Activated CD8-positive, alpha-beta memory T cell treated with anti-CD3 and anti-CD28 coated beads for 4 hours (primary cell): ENCODE measurements at regions not wholly inside any gene's neighbourhood (a gene's known extent, or its start where the extent isn't known, plus 50 kb on each side); places are given as distances from the start of the nearest gene placed in this dataset.
"Not testable (repeated sequence)": the region's sequence is repeated elsewhere in the genome, so short reads cannot be mapped to it uniquely, and the experiment has no call there.

ENCODE experiments used
- DNase-seq, 2 donors: peaks; one replicate each; pipeline ENCODE4 v3.0.0-alpha.2; 2020; ENCODE audit warnings: low read depth in 2 of 2

DNA sequence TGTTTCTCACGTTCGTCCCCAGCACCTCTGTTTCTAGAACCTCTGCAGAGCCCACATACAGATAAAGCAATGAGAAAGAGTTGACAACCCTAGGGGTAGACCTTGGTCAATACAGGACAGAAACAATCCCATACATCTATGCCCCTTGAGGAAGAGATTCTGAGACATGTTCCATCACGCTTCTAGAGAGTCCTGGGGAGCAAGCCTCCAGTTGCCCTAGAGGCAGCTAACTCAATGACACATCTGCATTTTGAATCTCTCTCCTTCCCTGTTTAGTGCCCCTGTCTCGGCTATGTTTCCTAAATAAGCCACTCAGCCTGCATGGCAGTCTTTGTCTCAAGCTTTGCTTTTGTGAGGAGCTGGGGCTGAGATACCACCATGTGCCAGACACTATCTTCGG is 435.3 kb downstream of the CD83 start:
- DNase-seq = no peak

- no peak for DNase-seq
Measured at GRCh38 chr6:14553515-14553914, 435.9 kb downstream of the CD83 start.

DNA sequence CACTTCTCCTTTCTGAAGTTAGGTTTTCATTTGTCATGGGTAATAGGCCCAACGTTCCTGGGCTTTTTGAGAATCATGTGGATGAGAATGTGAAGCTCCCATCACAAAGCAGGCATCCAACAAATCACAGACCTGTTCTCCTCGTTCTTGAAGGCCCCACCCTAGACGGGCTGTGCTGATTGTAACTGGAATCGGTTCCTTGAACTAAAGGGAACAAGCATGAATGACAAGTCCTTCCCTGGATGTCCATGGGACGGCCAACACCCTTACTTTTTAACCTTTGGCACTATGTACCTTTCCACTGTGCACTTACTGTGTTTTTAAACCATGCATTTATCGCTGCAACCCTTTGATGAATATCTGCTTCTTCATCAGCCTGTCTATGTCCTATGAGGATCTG is 438.2 kb downstream of the CD83 start:
- DNase-seq = no peak

DNA sequence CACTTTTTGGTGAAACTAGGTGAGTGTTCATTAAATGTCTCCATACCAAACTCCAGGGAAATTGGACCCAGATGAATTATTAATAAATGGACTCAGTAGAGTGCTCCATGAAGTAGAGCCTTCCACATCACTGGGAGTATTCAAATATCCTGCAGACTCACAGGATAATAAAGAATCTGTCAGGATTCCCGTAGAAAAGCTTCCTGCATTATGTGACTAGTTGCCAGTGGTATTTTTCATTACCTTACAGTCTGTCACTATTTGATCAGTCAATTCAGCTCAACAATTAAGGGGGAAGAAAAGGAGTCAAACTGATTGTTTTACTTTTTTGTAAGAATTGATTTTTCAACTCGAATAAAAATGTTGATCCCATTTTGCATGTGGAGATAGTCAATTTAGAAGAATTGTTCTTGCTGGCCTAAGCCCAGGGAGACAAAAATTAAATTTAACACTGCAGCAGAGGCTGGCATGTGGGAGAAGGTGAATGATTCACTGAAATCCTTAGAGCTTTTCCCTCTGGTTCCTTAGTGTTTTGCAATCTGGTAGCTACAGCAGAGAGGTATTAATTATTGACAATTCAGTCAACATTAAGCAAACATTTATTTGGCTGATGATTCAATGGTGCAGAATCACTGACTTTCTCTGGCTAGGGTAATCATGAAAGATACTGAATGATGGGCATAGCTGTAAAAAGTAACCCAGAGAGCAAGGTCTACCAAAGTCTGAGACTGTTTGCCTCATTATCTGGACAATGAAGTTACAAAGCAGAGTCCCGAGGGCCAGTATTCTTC is 442.4 kb downstream of the CD83 start:
- no peak for DNase-seq

GRCh38 chr6:14561563-14561962 is 444.0 kb downstream of the CD83 start:
- not testable (repeated sequence) for DNase-seq

- DNase-seq = no peak
Measured at GRCh38 chr6:14567842-14568241, 450.3 kb downstream of the CD83 start.

DNA sequence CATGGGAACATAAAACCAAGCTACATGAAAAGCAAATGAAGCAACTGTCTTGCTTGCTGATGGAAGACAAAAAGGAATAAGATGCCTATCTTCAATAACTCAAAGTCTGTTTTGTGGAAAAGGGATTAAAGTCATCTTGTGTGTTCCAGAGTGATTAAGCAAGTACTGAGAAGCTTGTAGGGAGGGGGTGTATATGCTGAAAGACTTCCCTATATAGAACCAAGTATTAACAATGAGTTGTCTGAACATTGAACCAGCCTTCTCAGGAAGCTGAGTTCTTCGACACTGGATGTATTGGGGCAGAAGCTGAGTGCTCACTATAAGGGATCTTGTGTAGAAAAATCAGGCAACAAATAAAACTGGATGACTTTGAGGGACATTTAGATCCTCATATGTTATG is 451.8 kb downstream of the CD83 start:
- DNase-seq = no peak

DNA sequence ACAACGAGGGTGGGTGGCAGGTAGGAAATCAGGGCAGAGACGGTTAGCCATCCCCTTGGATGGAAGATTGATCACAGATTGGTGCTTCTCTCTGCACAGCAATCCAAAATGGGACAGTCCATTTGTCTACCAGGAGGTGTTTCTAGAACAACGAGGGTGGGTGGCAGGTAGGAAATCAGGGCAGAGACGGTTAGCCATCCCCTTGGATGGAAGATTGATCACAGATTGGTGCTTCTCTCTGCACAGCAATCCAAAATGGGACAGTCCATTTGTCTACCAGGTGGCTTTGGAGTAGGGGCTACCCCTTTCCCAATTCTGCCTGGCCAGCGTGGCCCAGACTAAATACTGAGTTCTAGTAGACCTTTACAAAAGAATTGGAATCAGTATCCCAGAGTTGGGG is 452.3 kb downstream of the CD83 start:
- not testable (repeated sequence) for DNase-seq

DNA sequence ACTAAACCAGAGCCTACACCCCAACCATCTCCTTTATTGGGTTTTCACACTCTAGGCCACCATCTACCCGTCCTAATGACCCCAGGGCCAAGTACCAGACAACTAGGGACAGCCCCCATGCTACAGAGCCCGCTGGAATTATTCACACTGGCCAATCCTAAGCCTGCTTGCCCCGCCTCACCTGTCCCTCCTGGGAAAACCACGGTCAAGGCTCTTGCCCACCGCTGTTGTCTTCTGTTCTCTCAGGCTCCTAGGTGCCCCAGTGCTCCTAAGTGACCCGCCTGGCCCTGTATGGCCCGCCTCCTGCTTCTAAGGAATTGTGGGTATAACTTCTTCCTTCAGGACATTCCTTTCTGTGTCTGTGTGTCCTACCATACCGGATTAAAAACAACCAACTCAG is 453.4 kb downstream of the CD83 start:
- DNase-seq = no peak

GRCh38 chr6:14571746-14572145 is 454.2 kb downstream of the CD83 start:
- no peak for DNase-seq

- no peak for DNase-seq
Measured at GRCh38 chr6:14573267-14573666, 455.7 kb downstream of the CD83 start.

GRCh38 chr6:14573703-14574290 is 456.2 kb downstream of the CD83 start:
- DNase-seq = no peak

DNA sequence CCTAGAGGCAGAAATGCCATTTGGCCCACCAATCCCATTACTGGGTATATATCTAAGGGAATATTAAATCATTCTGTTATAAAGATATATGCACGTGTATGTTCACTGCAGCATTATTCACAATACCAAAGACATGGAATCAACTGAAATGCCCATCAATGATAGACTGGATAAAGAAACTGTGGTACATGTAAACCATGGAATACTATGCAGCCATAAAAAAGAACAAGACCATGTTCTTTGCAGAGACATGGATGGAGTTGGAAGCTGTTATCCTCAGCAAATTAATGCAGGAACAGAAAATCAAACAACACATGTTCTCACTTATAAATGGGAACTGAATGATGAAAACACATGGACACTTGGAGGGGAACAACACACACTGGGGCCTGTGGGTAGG is 458.4 kb downstream of the CD83 start:
- no peak for DNase-seq

- no peak for DNase-seq
Measured at GRCh38 chr6:14578994-14579393, 461.4 kb downstream of the CD83 start.

GRCh38 chr6:14582749-14583148 is 465.2 kb downstream of the CD83 start:
- no peak for DNase-seq

DNA sequence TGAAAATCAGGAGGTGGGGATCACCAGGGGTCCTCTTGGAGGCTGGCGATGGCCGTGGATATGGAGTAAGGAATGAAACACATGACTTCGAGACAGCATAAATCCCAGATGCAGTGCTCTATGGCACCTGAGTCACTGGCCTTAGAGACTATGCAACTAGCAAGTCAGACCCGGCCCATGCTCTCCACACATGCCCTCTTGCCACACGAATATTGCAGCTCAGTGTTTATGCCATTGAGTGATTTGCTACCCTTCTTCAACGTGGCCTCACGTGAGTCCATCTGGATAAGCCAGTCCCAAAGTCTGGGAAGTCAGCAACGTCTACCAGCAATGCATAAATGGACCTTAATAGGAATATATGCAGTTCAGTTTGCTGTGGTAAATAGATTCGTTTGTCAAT is 466.3 kb downstream of the CD83 start:
- DNase-seq = no peak

GRCh38 chr6:14584450-14584849 is 466.9 kb downstream of the CD83 start:
- DNase-seq = no peak

GRCh38 chr6:14585689-14586088 is 468.1 kb downstream of the CD83 start:
- DNase-seq = no peak

GRCh38 chr6:14589175-14589574 is 471.6 kb downstream of the CD83 start:
- DNase-seq = no peak

DNA sequence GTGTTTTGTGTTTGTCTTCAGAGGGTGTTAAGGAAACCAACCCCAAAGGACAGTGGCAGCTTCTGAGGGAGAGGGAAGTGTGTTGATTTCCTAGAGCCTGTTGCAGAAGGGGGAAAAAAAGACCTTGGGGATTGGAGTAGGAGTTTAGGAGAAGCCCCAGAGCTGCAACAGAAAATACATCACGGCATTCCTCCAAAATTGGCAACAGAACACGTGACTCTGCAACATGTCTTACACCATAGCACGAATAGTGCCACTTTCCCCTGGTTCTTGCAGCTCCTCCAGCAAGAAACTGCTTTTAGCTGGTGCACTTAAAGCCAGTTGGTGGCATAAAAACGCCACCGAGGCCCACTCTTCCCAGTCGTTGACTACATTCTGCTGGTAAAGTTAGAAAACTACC is 473.0 kb downstream of the CD83 start:
- DNase-seq = no peak

- no peak for DNase-seq
Measured at GRCh38 chr6:14591998-14592397, 474.4 kb downstream of the CD83 start.

GRCh38 chr6:14593286-14593685 is 475.7 kb downstream of the CD83 start:
- no peak for DNase-seq

GRCh38 chr6:14595751-14596150 is 478.2 kb downstream of the CD83 start:
- no peak for DNase-seq

DNA sequence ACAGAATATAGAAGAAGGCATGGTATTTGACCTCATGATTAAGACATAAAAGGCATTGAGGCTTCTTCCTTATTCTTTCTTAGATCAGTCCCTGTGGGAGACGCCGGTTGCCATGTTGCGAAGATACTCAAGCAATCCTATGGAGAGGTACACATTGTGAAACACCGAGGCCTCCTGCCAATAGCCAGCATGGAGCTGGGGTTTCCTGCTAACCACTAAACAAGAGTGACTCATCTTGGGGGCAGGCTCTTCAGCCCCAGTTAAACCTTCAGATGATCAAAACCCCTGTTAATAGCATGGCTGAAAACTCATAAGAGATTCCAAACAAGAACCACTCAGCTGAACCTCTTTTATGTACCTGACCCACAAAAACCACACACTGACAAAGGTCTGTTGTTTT is 478.8 kb downstream of the CD83 start:
- no peak for DNase-seq
